ENCODE measurements at regions not wholly inside any gene's neighbourhood (a gene's known extent, or its start where the extent isn't known, plus 50 kb on each side); places are given as distances from the start of the nearest gene placed in this dataset.

DNA sequence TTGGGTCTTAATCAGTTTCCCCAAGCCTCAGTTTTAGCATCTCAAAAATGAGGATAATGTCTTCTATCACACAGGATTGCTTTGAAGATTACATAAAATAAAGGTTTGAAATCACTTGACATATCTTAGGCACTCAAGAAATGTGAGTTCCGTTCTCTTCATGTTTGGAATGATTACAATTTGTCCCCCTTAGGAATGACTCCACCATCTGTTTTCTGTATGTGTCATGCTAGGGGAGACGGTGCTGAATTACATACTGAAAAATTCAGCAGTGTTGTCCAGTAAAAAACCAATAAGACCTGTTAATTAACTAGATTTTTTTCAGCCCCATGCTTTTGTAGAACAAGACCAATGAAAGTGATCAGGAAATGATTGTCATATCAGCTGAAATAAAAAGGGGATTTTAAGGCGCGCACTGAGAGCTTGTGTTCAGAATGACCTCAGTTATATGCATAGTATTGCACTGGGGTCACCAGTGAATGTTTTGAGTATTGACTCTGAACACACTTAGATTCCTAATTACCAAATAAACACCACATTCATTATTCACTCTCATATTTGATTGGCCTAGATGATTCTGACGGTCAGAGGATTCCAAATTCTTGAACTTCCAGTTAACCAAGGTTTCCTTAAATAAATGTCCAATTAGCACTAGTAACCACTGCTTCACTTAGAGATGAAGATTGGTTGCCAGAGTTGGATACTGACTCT lies 114.5 kb upstream of the KCNK2 start:
- H4K5ac ChIP-seq (ENCODE audit: insufficient read length, low read depth, low read length) = no peak overlapping the region
- no peak overlapping the region for H3K4ac ChIP-seq (replicated peaks; ENCODE audit: insufficient read length, low read depth, low read length)
- H3K27me3 ChIP-seq (replicated peaks in 1 of 4; ENCODE audit: control insufficient read depth in 3 of 4, extremely low read depth in 1 of 4, insufficient read depth in 3 of 4, low read length in 3 of 4) = no peaks in the 10 kb centered on the region
- 94% methylated on average over 5 of the region's 5 CpGs; no CpG with 5 or more reads in 1 of the 2 experiments for WGBS, 2 experiments (ENCODE audit: extremely low coverage in 1 of 2, insufficient coverage in 1 of 2, insufficient read length in 1 of 2, insufficient replicate concordance in 2 of 2, low coverage in 1 of 2, low lambda C conversion rate in 2 of 2, missing lambda C conversion rate in 1 of 2)
- ChIA-PET CTCF (ENCODE audit: partially characterized antibody) (interaction anchor here (0.8 to 2.1 kb wide), 4 partner anchors 10 to 342 kb away, joined by 3 to 9 read pairs (median 3); no protein-coding TSS in a partner anchor), POLR2A (ENCODE audit: partially characterized antibody) (no interaction called here)
- H4K91ac ChIP-seq (replicated peaks; ENCODE audit: insufficient read length, low read length) = no peak overlapping the region
- TF ChIP-seq BRCA1 (IDR thresholded peaks at IDR 0.05; ENCODE audit: low read depth, low read length) (no peak), SIX5 (IDR thresholded peaks at IDR 0.05; ENCODE audit: low read depth, low read length) (no peak)
- no peaks in the 10 kb centered on the region for H3K79me1 ChIP-seq (ENCODE audit: low read depth, low read length)
- no peak overlapping the region for H4K8ac ChIP-seq (ENCODE audit: extremely low read depth, insufficient read depth, low read length)
- no peak overlapping the region for H2BK120ac ChIP-seq (replicated peaks; ENCODE audit: low read depth, low read length)
- no peak for FAIRE-seq
- no peak overlapping the region for H3K27ac ChIP-seq (ENCODE audit: low read depth, low read length)
- H3K9ac ChIP-seq (replicated peaks in 1 of 4; ENCODE audit: extremely low read depth in 1 of 4, low read depth in 3 of 4, low read length in 3 of 4) = no peak overlapping the region
- H3K9me3 ChIP-seq (ENCODE audit: insufficient read depth in 2 of 2, low read depth in 1 of 2, low read length in 1 of 2) = no peaks in the 10 kb centered on the region
- H2BK15ac ChIP-seq (ENCODE audit: low read length) = no peak overlapping the region
- H3K36me3 ChIP-seq (ENCODE audit: control insufficient read depth in 2 of 4, insufficient read depth in 4 of 4, low read length in 3 of 4) = no peaks in the 10 kb centered on the region
- no peak overlapping the region for H3K14ac ChIP-seq (ENCODE audit: insufficient read length)
- H2BK20ac ChIP-seq (ENCODE audit: low read length) = no peak overlapping the region
- H3K4me2 ChIP-seq (ENCODE audit: insufficient read depth in 1 of 2, low read depth in 2 of 2, low read length in 2 of 2) = no peak overlapping the region
- H2AK5ac ChIP-seq (ENCODE audit: low read depth, low read length) = no peak overlapping the region
- no peaks in the 10 kb centered on the region for H4K20me1 ChIP-seq (replicated peaks in 1 of 2; ENCODE audit: control insufficient read depth in 1 of 2, insufficient read depth in 2 of 2, low read length in 2 of 2)
- H2BK12ac ChIP-seq (ENCODE audit: low read depth, low read length) = no peak overlapping the region
- H3K23me2 ChIP-seq (ENCODE audit: low read depth, low read length) = no peaks in the 10 kb centered on the region
- H3K79me2 ChIP-seq (ENCODE audit: control insufficient read depth in 1 of 2, insufficient read depth in 2 of 2, low read length in 2 of 2) = no peaks in the 10 kb centered on the region
- H2BK5ac ChIP-seq (ENCODE audit: low read depth, low read length) = no peak overlapping the region
- DNase-seq (ENCODE audit: low read depth in 1 of 2, low spot score in 2 of 2) = no peak
- H3K4me1 ChIP-seq (replicated peaks in 1 of 4; ENCODE audit: control insufficient read depth in 3 of 4, insufficient read depth in 4 of 4, low read length in 3 of 4) = no peaks in the 10 kb centered on the region
- no peak overlapping the region for H3K56ac ChIP-seq (replicated peaks; ENCODE audit: insufficient read length, low read depth, low read length)
- H3K23ac ChIP-seq (ENCODE audit: insufficient read length) = no peak overlapping the region
- no peak overlapping the region for H2AFZ ChIP-seq (ENCODE audit: low read length)
- H3K18ac ChIP-seq (ENCODE audit: extremely low read depth, low read length) = no peak overlapping the region
- no peak overlapping the region for H3K4me3 ChIP-seq (ENCODE audit: extremely low read depth in 1 of 4, insufficient read depth in 2 of 4, low read depth in 3 of 4, low read length in 4 of 4)
